SJCRH30 (cell line): ENCODE measurements at regions not wholly inside any gene's neighbourhood (a gene's known extent, or its start where the extent isn't known, plus 50 kb on each side); places are given as distances from the start of the nearest gene placed in this dataset.

Source experiments
- DNase-seq, 2 experiments: peaks; one replicate each; pipeline ENCODE4 v3.0.0-alpha.2; 2015 to 2020
- H3K27ac ChIP-seq: fragments of 250-450 bp; sonication (Bioruptor Pico); 2 replicates; pipeline ENCODE4 v1.5.1; 2020; ENCODE audit warnings: mild to moderate bottlenecking, moderate library complexity
- H3K27me3 ChIP-seq: fragments of 250-450 bp; sonication (Bioruptor Pico); 2 replicates; pipeline ENCODE4 v1.5.1; 2020; ENCODE audit warnings: mild to moderate bottlenecking, moderate library complexity
- H3K36me3 ChIP-seq: fragments of 250-450 bp; sonication (Bioruptor Pico); 2 replicates; pipeline ENCODE4 v1.5.1; 2020; ENCODE audit warnings: mild to moderate bottlenecking, moderate library complexity
- H3K4me1 ChIP-seq: fragments of 250-450 bp; sonication (Bioruptor Pico); 2 replicates; pipeline ENCODE4 v1.5.1; 2020; ENCODE audit warnings: mild to moderate bottlenecking, moderate library complexity
- H3K4me3 ChIP-seq: fragments of 250-450 bp; sonication (Bioruptor Pico); 2 replicates; pipeline ENCODE4 v1.5.1; 2020; ENCODE audit warnings: mild to moderate bottlenecking, moderate library complexity
- H3K9me3 ChIP-seq: fragments of 250-450 bp; sonication (Bioruptor Pico); replicated peaks from 2 replicates; pipeline ENCODE4 v1.5.1; 2020; ENCODE audit warnings: mild to moderate bottlenecking, moderate library complexity

GRCh38 chr6:105755885-105756284 is 330.3 kb upstream of the PRDM1 start:
- Histone ChIP-seq H3K4me1 (no peaks in the 10 kb centered on the region), H3K36me3 (no peaks in the 10 kb centered on the region), H3K4me3 (no peak overlapping the region), H3K27me3 (no peaks in the 10 kb centered on the region), H3K27ac (no peak overlapping the region), H3K9me3 (no peaks in the 10 kb centered on the region)
- DNase-seq, result no peak

- no peak for DNase-seq
- no peak overlapping the region for H3K27ac ChIP-seq
Measured at GRCh38 chr6:105753620-105754211, 332.4 kb upstream of the PRDM1 start.

GRCh38 chr6:105753207-105753606 is 332.9 kb upstream of the PRDM1 start:
- no peak for DNase-seq
- no peak overlapping the region for H3K4me3 ChIP-seq
- H3K27me3 ChIP-seq, result no peaks in the 10 kb centered on the region; the same call in 1 of the 2 replicates
- no peaks in the 10 kb centered on the region for H3K4me1 ChIP-seq
- H3K9me3 ChIP-seq, result no peaks in the 10 kb centered on the region
- H3K36me3 ChIP-seq, result no peaks in the 10 kb centered on the region
- no peak overlapping the region for H3K27ac ChIP-seq

More at GRCh38 chr6:105753620-105754211, 332.4 kb upstream of the PRDM1 start:
- Histone ChIP-seq H3K9me3 (no peaks in the 10 kb centered on the region), H3K27me3 (no peaks in the 10 kb centered on the region; the same call in 1 of the 2 replicates), H3K4me3 (no peak overlapping the region), H3K4me1 (no peaks in the 10 kb centered on the region), H3K36me3 (no peaks in the 10 kb centered on the region)

- no peaks in the 10 kb centered on the region; the same call in 1 of the 2 replicates for H3K27me3 ChIP-seq
- H3K36me3 ChIP-seq, result no peaks in the 10 kb centered on the region
- DNase-seq, result no peak
- H3K27ac ChIP-seq, result no peak overlapping the region
- H3K9me3 ChIP-seq, result no peaks in the 10 kb centered on the region
- no peaks in the 10 kb centered on the region for H3K4me1 ChIP-seq
- H3K4me3 ChIP-seq, result no peak overlapping the region
Measured at GRCh38 chr6:105750089-105750488, 336.0 kb upstream of the PRDM1 start.

- Histone ChIP-seq H3K36me3 (no peaks in the 10 kb centered on the region), H3K27ac (no peak overlapping the region), H3K4me1 (no peaks in the 10 kb centered on the region), H3K9me3 (no peaks in the 10 kb centered on the region), H3K27me3 (no peaks in the 10 kb centered on the region; the same call in 1 of the 2 replicates), H3K4me3 (no peak overlapping the region)
- no peak for DNase-seq
Measured at GRCh38 chr6:105748737-105749161, 337.4 kb upstream of the PRDM1 start.

- H3K4me3 ChIP-seq, result no peak overlapping the region
- no peaks in the 10 kb centered on the region for H3K36me3 ChIP-seq
- H3K27ac ChIP-seq, result no peak overlapping the region
- H3K27me3 ChIP-seq, result no peaks in the 10 kb centered on the region; the same call in 1 of the 2 replicates
- no peaks in the 10 kb centered on the region for H3K4me1 ChIP-seq
- H3K9me3 ChIP-seq, result no peaks in the 10 kb centered on the region
- DNase-seq, result no peak
Measured at GRCh38 chr6:105747823-105748405, 338.2 kb upstream of the PRDM1 start.

GRCh38 chr6:105746509-105746908 is 339.6 kb upstream of the PRDM1 start:
- Histone ChIP-seq H3K4me3 (no peak overlapping the region), H3K27me3 (peaks cover 5% of the 10 kb centered on the region; the same call in 1 of the 2 replicates), H3K27ac (no peak overlapping the region), H3K36me3 (no peaks in the 10 kb centered on the region), H3K4me1 (no peaks in the 10 kb centered on the region), H3K9me3 (no peaks in the 10 kb centered on the region)
- DNase-seq, result no peak

GRCh38 chr6:105746130-105746505 is 340.0 kb upstream of the PRDM1 start:
- DNase-seq, result no peak
- Histone ChIP-seq H3K9me3 (no peaks in the 10 kb centered on the region), H3K27ac (no peak overlapping the region)

GRCh38 chr6:105745464-105746129 is 340.5 kb upstream of the PRDM1 start:
- Histone ChIP-seq H3K27ac (no peak overlapping the region), H3K4me1 (no peaks in the 10 kb centered on the region), H3K9me3 (no peaks in the 10 kb centered on the region), H3K4me3 (no peak overlapping the region), H3K27me3 (peaks cover 6% of the 10 kb centered on the region; the same call in 1 of the 2 replicates), H3K36me3 (no peaks in the 10 kb centered on the region)
- no peak for DNase-seq

More at GRCh38 chr6:105746130-105746505, 340.0 kb upstream of the PRDM1 start:
- Histone ChIP-seq H3K4me3 (no peak overlapping the region), H3K27me3 (peaks cover 6% of the 10 kb centered on the region; the same call in 1 of the 2 replicates), H3K36me3 (no peaks in the 10 kb centered on the region), H3K4me1 (no peaks in the 10 kb centered on the region)

GRCh38 chr6:105744815-105745214 is 341.3 kb upstream of the PRDM1 start:
- H3K36me3 ChIP-seq, result no peaks in the 10 kb centered on the region
- no peaks in the 10 kb centered on the region for H3K9me3 ChIP-seq

GRCh38 chr6:105740946-105741645 is 338.2 kb upstream of the PREP start:
- Histone ChIP-seq H3K36me3 (no peaks in the 10 kb centered on the region), H3K4me3 (no peak overlapping the region), H3K9me3 (no peaks in the 10 kb centered on the region), H3K4me1 (no peaks in the 10 kb centered on the region), H3K27me3 (peaks cover 6% of the 10 kb centered on the region; the same call in 1 of the 2 replicates), H3K27ac (no peak overlapping the region)
- DNase-seq, result no peak

More at GRCh38 chr6:105744815-105745214, 341.3 kb upstream of the PRDM1 start:
- DNase-seq, result no peak
- Histone ChIP-seq H3K4me3 (no peak overlapping the region), H3K27me3 (peaks cover 6% of the 10 kb centered on the region; the same call in 1 of the 2 replicates), H3K27ac (no peak overlapping the region), H3K4me1 (no peaks in the 10 kb centered on the region)

- H3K27me3 ChIP-seq, result peaks cover 6% of the 10 kb centered on the region; the same call in 1 of the 2 replicates
- no peak overlapping the region for H3K27ac ChIP-seq
- no peak overlapping the region for H3K4me3 ChIP-seq
- no peak for DNase-seq
- no peaks in the 10 kb centered on the region for H3K9me3 ChIP-seq
- no peaks in the 10 kb centered on the region for H3K4me1 ChIP-seq
- no peaks in the 10 kb centered on the region for H3K36me3 ChIP-seq
Measured at GRCh38 chr6:105739764-105740163, 336.9 kb upstream of the PREP start.

- DNase-seq, result peak in 1 of 2 experiments; percentile 29
Measured at GRCh38 chr6:105733556-105734162, 330.8 kb upstream of the PREP start.

GRCh38 chr6:105728995-105729394 is 326.1 kb upstream of the PREP start:
- Histone ChIP-seq H3K9me3 (no peaks in the 10 kb centered on the region), H3K27me3 (no peaks in the 10 kb centered on the region), H3K4me1 (no peaks in the 10 kb centered on the region), H3K36me3 (no peaks in the 10 kb centered on the region), H3K27ac (no peak overlapping the region), H3K4me3 (no peak overlapping the region)
- no peak for DNase-seq

More at GRCh38 chr6:105733556-105734162, 330.8 kb upstream of the PREP start:
- H3K4me1 ChIP-seq, result no peaks in the 10 kb centered on the region
- no peaks in the 10 kb centered on the region for H3K27me3 ChIP-seq
- no peaks in the 10 kb centered on the region for H3K36me3 ChIP-seq
- H3K27ac ChIP-seq, result no peak overlapping the region
- H3K9me3 ChIP-seq, result no peaks in the 10 kb centered on the region
- H3K4me3 ChIP-seq, result no peak overlapping the region
